H1 (cell line): ENCODE measurements at regions not wholly inside any gene's neighbourhood (a gene's known extent, or its start where the extent isn't known, plus 50 kb on each side); places are given as distances from the start of the nearest gene placed in this dataset.

ENCODE experiments used
- CTCF ChIA-PET: fragments of 300-600 bp; sonication (Branson Sonifier 250); formaldehyde crosslinking; loops from one replicate; lab custom pipeline; 2021; ENCODE audit not compliant: partially characterized antibody; lab: Charles Lee
- POLR2A ChIA-PET: fragments of 300-600 bp; sonication (Branson Sonifier 250); formaldehyde crosslinking; loops from one replicate; lab custom pipeline; 2021; ENCODE audit warnings: inconsistent platforms; ENCODE audit not compliant: partially characterized antibody; lab: Charles Lee
- DNase-seq, 2 experiments: peaks; one replicate each; pipeline versions ENCODE4 v3.0.0 to v3.0.0-alpha.2; 2010 to 2022; ENCODE audit warnings: low spot score in 2 of 2, low read depth in 1 of 2, mixed read lengths in 1 of 2
- FAIRE-seq: peaks from 2 replicates; lab custom pipeline; 2011; peaks lifted over from hg19 to GRCh38; lab: Jason Lieb, UNC
- H2AFZ ChIP-seq: 2 replicates; pipeline ENCODE4 v1.8.1; 2012; ENCODE audit warnings: low read length, inconsistent platforms
- H2AK5ac ChIP-seq: 2 replicates; pipeline ENCODE4 v1.6.1; 2013; ENCODE audit warnings: low read depth, low read length
- H2BK120ac ChIP-seq: replicated peaks from 2 replicates; pipeline ENCODE3; 2013; ENCODE audit warnings: low read depth, low read length, inconsistent platforms
- H2BK12ac ChIP-seq: 2 replicates; pipeline ENCODE4 v1.6.1; 2013; ENCODE audit warnings: low read depth, low read length
- H2BK15ac ChIP-seq: 2 replicates; pipeline ENCODE4 v1.6.1; 2013; ENCODE audit warnings: low read length
- H2BK20ac ChIP-seq: 2 replicates; pipeline ENCODE4 v1.6.1; 2013; ENCODE audit warnings: low read length
- H2BK5ac ChIP-seq: 2 replicates; pipeline ENCODE4 v1.6.1; 2013; ENCODE audit warnings: low read depth, low read length
- H3K14ac ChIP-seq: 2 replicates; pipeline ENCODE4 v1.6.1; 2013; ENCODE audit warnings: inconsistent platforms; ENCODE audit not compliant: insufficient read length
- H3K18ac ChIP-seq: 2 replicates; pipeline ENCODE4 v1.6.1; 2013; ENCODE audit warnings: low read length; ENCODE audit errors: extremely low read depth
- H3K23ac ChIP-seq: 2 replicates; pipeline ENCODE4 v1.6.1; 2013; ENCODE audit warnings: inconsistent platforms; ENCODE audit not compliant: insufficient read length
- H3K23me2 ChIP-seq: 2 replicates; pipeline ENCODE4 v1.6.1; 2013; ENCODE audit warnings: low read depth, low read length
- H3K27ac ChIP-seq: 2 replicates; pipeline ENCODE4 v1.6.1; 2011; ENCODE audit warnings: low read depth, low read length, inconsistent platforms
- H3K27me3 ChIP-seq, 4 experiments: replicated peaks in 1 of 4; 1 replicate in 1 of 4; 2 replicates in 3 of 4; pipeline versions ENCODE4 v1.6.1 to v1.8.1; 2011 to 2013; ENCODE audit warnings: low read length in 3 of 4, mild to moderate bottlenecking in 3 of 4, inconsistent platforms in 2 of 4, mixed read lengths in 2 of 4, moderate library complexity in 1 of 4; ENCODE audit not compliant: control insufficient read depth in 3 of 4, insufficient read depth in 3 of 4; ENCODE audit errors: extremely low read depth in 1 of 4
- H3K36me3 ChIP-seq, 4 experiments: 2 replicates each; pipeline versions ENCODE4 v1.6.1 to v1.8.1; 2011 to 2013; ENCODE audit warnings: mild to moderate bottlenecking in 4 of 4, low read length in 3 of 4, moderate library complexity in 2 of 4, control low read depth in 1 of 4, inconsistent platforms in 1 of 4; ENCODE audit not compliant: insufficient read depth in 4 of 4, control insufficient read depth in 2 of 4
- H3K4ac ChIP-seq: replicated peaks from 2 replicates; pipeline ENCODE3; 2013; ENCODE audit warnings: low read length, low read depth, mixed read lengths, inconsistent platforms; ENCODE audit not compliant: insufficient read length
- H3K4me1 ChIP-seq, 4 experiments: replicated peaks in 1 of 4; 1 replicate in 1 of 4; 2 replicates in 3 of 4; pipeline versions ENCODE4 v1.6.1 to v1.8.1; 2011 to 2013; ENCODE audit warnings: low read length in 3 of 4, inconsistent platforms in 2 of 4, mixed read lengths in 1 of 4; ENCODE audit not compliant: insufficient read depth in 4 of 4, control insufficient read depth in 3 of 4
- H3K4me2 ChIP-seq, 2 experiments: 2 replicates each; pipeline versions ENCODE4 v1.6.1 to v1.8.1; 2011 to 2013; ENCODE audit warnings: low read depth in 2 of 2, low read length in 2 of 2, control low read depth in 1 of 2, inconsistent platforms in 1 of 2, mild to moderate bottlenecking in 1 of 2; ENCODE audit not compliant: insufficient read depth in 1 of 2
- H3K4me3 ChIP-seq, 4 experiments: fragments of 200-600, 300-600 bp in 1 of 4; sonication (generic), shearing (Covaris generic), sonication (Bioruptor Twin) in 1 of 4; 2 replicates each; pipeline versions ENCODE4 v1.5.1 to v1.8.1; 2011 to 2016; ENCODE audit warnings: low read length in 4 of 4, low read depth in 3 of 4, control low read depth in 2 of 4, inconsistent platforms in 2 of 4, mild to moderate bottlenecking in 2 of 4, mixed read lengths in 1 of 4, moderate library complexity in 1 of 4; ENCODE audit not compliant: insufficient read depth in 2 of 4; ENCODE audit errors: extremely low read depth in 1 of 4
- H3K56ac ChIP-seq: replicated peaks from 2 replicates; pipeline ENCODE3; 2013; ENCODE audit warnings: low read depth, mild to moderate bottlenecking, mixed read lengths, low read length, inconsistent platforms; ENCODE audit not compliant: insufficient read length
- H3K79me1 ChIP-seq: 2 replicates; pipeline ENCODE4 v1.6.1; 2013; ENCODE audit warnings: low read depth, low read length, control low read depth
- H3K79me2 ChIP-seq, 2 experiments: 2 replicates each; pipeline versions ENCODE4 v1.6.1 to v1.8.1; 2012 to 2013; ENCODE audit warnings: low read length in 2 of 2, mild to moderate bottlenecking in 2 of 2, inconsistent platforms in 1 of 2; ENCODE audit not compliant: insufficient read depth in 2 of 2, control insufficient read depth in 1 of 2
- H3K9ac ChIP-seq, 4 experiments: replicated peaks in 1 of 4; 1 replicate in 1 of 4; 2 replicates in 3 of 4; pipeline versions ENCODE4 v1.6.1 to v1.8.1; 2011 to 2013; ENCODE audit warnings: low read depth in 3 of 4, low read length in 3 of 4, control low read depth in 2 of 4, mild to moderate bottlenecking in 2 of 4, moderate library complexity in 2 of 4, inconsistent platforms in 1 of 4; ENCODE audit errors: extremely low read depth in 1 of 4
- H3K9me3 ChIP-seq, 2 experiments: 2 replicates each; pipeline versions ENCODE4 v1.6.1 to v1.8.1; 2012 to 2013; ENCODE audit warnings: mild to moderate bottlenecking in 2 of 2, moderate library complexity in 2 of 2, control low read depth in 1 of 2, inconsistent platforms in 1 of 2, low read depth in 1 of 2, low read length in 1 of 2, mixed read lengths in 1 of 2; ENCODE audit not compliant: insufficient read depth in 2 of 2
- H4K20me1 ChIP-seq, 2 experiments: replicated peaks in 1 of 2; 2 replicates each; pipeline versions ENCODE3 to v1.8.1; 2011 to 2013; ENCODE audit warnings: inconsistent platforms in 2 of 2, low read length in 2 of 2, mild to moderate bottlenecking in 1 of 2; ENCODE audit not compliant: insufficient read depth in 2 of 2, control insufficient read depth in 1 of 2
- H4K5ac ChIP-seq: 2 replicates; pipeline ENCODE4 v1.6.1; 2013; ENCODE audit warnings: low read length, low read depth, mixed read lengths, inconsistent platforms; ENCODE audit not compliant: insufficient read length
- H4K8ac ChIP-seq: 2 replicates; pipeline ENCODE4 v1.8.0; 2013; ENCODE audit warnings: mild to moderate bottlenecking, moderate library complexity, low read length, inconsistent platforms; ENCODE audit not compliant: insufficient read depth; ENCODE audit errors: extremely low read depth
- H4K91ac ChIP-seq: replicated peaks from 2 replicates; pipeline ENCODE3; 2013; ENCODE audit warnings: low read length, mixed read lengths, inconsistent platforms; ENCODE audit not compliant: insufficient read length
- TAF1 ChIP-seq: IDR thresholded peaks from 2 replicates; pipeline ENCODE4 v1.6.1; 2011; ENCODE audit warnings: mild to moderate bottlenecking, low read depth, low read length
- TEAD4 ChIP-seq: IDR thresholded peaks from 2 replicates; pipeline ENCODE4 v1.6.1; 2012; ENCODE audit warnings: low read depth, low read length, inconsistent platforms, mixed read lengths
- WGBS, 2 experiments: shearing (Covaris generic) in 1 of 2; methylation state at CpG; one replicate each; pipeline versions ENCODE4 v1.1.6 to v1.1.7; 2013 to 2015; ENCODE audit warnings: low lambda C conversion rate in 2 of 2, mixed read lengths in 2 of 2, inconsistent platforms in 1 of 2, low coverage in 1 of 2, missing lambda C conversion rate in 1 of 2; ENCODE audit not compliant: insufficient replicate concordance in 2 of 2, insufficient coverage in 1 of 2, insufficient read length in 1 of 2; ENCODE audit errors: extremely low coverage in 1 of 2, missing lambda C conversion rate in 1 of 2; 5-methylcytosine and 5-hydroxymethylcytosine counted together

- WGBS, 2 experiments: 82% methylated on average over 2 of the region's 2 CpGs; no CpG with 5 or more reads in 1 of the 2 experiments
- no peak overlapping the region for H2AK5ac ChIP-seq
- no peak overlapping the region for H4K8ac ChIP-seq
- H2AFZ ChIP-seq: no peak overlapping the region
- no peak overlapping the region for H3K4me2 ChIP-seq
- no peaks in the 10 kb centered on the region for H3K79me1 ChIP-seq
- ChIA-PET CTCF (interaction anchor here (0.9 kb wide), 1 partner anchor 9 kb away, joined by 3 read pairs; no protein-coding TSS in a partner anchor), POLR2A (no interaction called here)
- H3K36me3 ChIP-seq: no peaks in the 10 kb centered on the region
- DNase-seq: no peak
- no peak overlapping the region for H2BK120ac ChIP-seq
- no peak overlapping the region for H3K4me3 ChIP-seq
- no peak overlapping the region for H2BK12ac ChIP-seq
- H4K20me1 ChIP-seq: no peaks in the 10 kb centered on the region
- no peak overlapping the region for H2BK20ac ChIP-seq
- no peaks in the 10 kb centered on the region for H3K23me2 ChIP-seq
- no peak overlapping the region for H3K14ac ChIP-seq
- H4K5ac ChIP-seq: no peak overlapping the region
- H2BK5ac ChIP-seq: no peak overlapping the region
- H3K4me1 ChIP-seq: no peaks in the 10 kb centered on the region
- no peak overlapping the region for H3K18ac ChIP-seq
- no peak overlapping the region for H3K23ac ChIP-seq
- TF ChIP-seq TAF1 (no peak), TEAD4 (no peak)
- H2BK15ac ChIP-seq: no peak overlapping the region
- no peak overlapping the region for H4K91ac ChIP-seq
- no peak overlapping the region for H3K27ac ChIP-seq
- H3K9me3 ChIP-seq: no peaks in the 10 kb centered on the region
- H3K9ac ChIP-seq: no peak overlapping the region
- H3K4ac ChIP-seq: no peak overlapping the region
- no peak overlapping the region for H3K56ac ChIP-seq
- H3K79me2 ChIP-seq: no peaks in the 10 kb centered on the region
- FAIRE-seq: no peak
- H3K27me3 ChIP-seq: no peaks in the 10 kb centered on the region
Observed at GRCh38 chr4:104022226-104022625, 302.4 kb upstream of the TACR3 start.
